ENCODE measurements at regions not wholly inside any gene's neighbourhood (a gene's known extent, or its start where the extent isn't known, plus 50 kb on each side); places are given as distances from the start of the nearest gene placed in this dataset.

- Mint-ChIP-seq H3K36me3 (ENCODE audit: low read depth) (no peaks in the 10 kb centered on the region), H3K9me3 (no peaks in the 10 kb centered on the region), H3K27me3 (ENCODE audit: low read depth) (no peaks in the 10 kb centered on the region), H3K27ac (ENCODE audit: unreplicated experiment) (no peak overlapping the region), H3K4me1 (peaks cover 5% of the 10 kb centered on the region), H3K4me3 (no peak overlapping the region)
- TF ChIP-seq, protein P1, sequence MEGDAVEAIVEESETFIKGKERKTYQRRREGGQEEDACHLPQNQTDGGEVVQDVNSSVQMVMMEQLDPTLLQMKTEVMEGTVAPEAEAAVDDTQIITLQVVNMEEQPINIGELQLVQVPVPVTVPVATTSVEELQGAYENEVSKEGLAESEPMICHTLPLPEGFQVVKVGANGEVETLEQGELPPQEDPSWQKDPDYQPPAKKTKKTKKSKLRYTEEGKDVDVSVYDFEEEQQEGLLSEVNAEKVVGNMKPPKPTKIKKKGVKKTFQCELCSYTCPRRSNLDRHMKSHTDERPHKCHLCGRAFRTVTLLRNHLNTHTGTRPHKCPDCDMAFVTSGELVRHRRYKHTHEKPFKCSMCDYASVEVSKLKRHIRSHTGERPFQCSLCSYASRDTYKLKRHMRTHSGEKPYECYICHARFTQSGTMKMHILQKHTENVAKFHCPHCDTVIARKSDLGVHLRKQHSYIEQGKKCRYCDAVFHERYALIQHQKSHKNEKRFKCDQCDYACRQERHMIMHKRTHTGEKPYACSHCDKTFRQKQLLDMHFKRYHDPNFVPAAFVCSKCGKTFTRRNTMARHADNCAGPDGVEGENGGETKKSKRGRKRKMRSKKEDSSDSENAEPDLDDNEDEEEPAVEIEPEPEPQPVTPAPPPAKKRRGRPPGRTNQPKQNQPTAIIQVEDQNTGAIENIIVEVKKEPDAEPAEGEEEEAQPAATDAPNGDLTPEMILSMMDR (conservative IDR thresholded peaks at IDR 0.05): no peak
- DNase-seq (ENCODE audit: low read depth, low spot score): no peak
Measured at GRCh38 chr2:64342195-64343099, 111.5 kb upstream of the LGALSL start.

GRCh38 chr2:64344999-64345576 lies 108.9 kb upstream of the LGALSL start:
- H3K4me3 Mint-ChIP-seq: no peak overlapping the region
- no peaks in the 10 kb centered on the region for H3K27me3 Mint-ChIP-seq (ENCODE audit: low read depth)

DNA sequence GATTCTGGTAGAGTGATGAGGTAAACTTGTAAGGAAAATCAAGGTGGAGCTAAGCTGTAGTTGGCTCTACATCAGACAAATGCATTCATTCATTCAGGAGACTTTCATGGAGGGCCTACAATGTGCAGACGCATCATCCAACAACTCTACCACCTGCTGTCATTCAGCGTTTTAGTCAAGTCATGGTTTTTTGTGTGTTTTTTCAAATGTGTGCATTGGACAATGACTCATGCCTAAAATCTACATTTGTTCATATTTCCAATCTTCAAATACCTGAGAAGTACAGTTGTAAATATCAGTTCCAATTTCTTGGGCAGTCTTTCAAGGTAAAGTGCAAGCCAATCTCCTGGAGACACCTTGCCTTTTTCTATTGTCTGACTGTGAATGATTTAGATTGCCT lies 108.0 kb upstream of the LGALSL start:
- H3K27ac Mint-ChIP-seq (ENCODE audit: unreplicated experiment): no peak overlapping the region
- no peaks in the 10 kb centered on the region for H3K27me3 Mint-ChIP-seq (ENCODE audit: low read depth)
- H3K36me3 Mint-ChIP-seq (ENCODE audit: low read depth): no peaks in the 10 kb centered on the region
- no peak overlapping the region for H3K4me3 Mint-ChIP-seq
- no peaks in the 10 kb centered on the region for H3K9me3 Mint-ChIP-seq
- H3K4me1 Mint-ChIP-seq: peaks cover 14% of the 10 kb centered on the region
- DNase-seq (ENCODE audit: low read depth, low spot score): no peak
- TF ChIP-seq, protein P1 (conservative IDR thresholded peaks at IDR 0.05): no peak

More at GRCh38 chr2:64344999-64345576, 108.9 kb upstream of the LGALSL start:
- Mint-ChIP-seq H3K4me1 (peaks cover 14% of the 10 kb centered on the region), H3K9me3 (no peaks in the 10 kb centered on the region), H3K36me3 (ENCODE audit: low read depth) (no peaks in the 10 kb centered on the region), H3K27ac (ENCODE audit: unreplicated experiment) (no peak overlapping the region)
- DNase-seq (ENCODE audit: low read depth, low spot score): no peak
- TF ChIP-seq, protein P1 (conservative IDR thresholded peaks at IDR 0.05): no peak

DNA sequence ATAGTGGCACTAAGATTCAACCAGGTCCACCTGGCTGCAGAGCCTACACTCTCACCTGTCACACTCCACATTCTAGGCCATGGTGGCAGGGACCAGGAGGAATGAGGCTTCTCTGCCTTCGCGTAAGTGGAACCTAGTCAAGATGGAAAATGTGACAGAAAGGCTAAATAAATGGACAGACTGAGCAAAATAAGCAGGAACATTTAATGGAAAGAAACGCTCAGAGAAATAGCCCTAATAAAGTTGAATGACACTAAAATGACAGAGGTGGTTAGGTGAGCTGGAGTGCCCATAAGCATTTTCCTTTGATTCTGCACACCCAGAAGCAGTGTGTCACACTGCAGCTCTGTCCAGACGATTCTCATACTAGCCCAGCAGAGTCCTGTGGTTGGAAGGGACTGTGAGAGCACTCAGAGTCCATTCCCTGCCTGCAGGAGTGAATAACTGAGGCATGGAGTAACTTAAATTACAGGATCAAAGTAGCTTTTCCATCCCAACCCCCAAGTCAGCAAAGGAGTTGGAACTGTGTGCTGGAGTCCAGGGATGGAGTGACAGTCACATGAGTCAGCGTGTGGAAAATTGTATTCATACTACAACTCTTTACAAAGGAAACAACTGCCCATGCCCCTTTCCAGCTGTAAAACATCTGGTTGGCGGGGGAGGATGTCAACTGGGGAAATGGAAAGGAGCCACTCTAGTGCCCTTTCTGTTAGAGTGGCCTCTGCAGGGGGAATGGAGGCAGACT lies 105.4 kb upstream of the LGALSL start:
- Mint-ChIP-seq H3K4me1 (peaks cover 14% of the 10 kb centered on the region), H3K9me3 (no peaks in the 10 kb centered on the region), H3K27me3 (ENCODE audit: low read depth) (no peaks in the 10 kb centered on the region), H3K4me3 (no peak overlapping the region), H3K27ac (ENCODE audit: unreplicated experiment) (no peak overlapping the region), H3K36me3 (ENCODE audit: low read depth) (no peaks in the 10 kb centered on the region)
- DNase-seq (ENCODE audit: low read depth, low spot score): no peak
- TF ChIP-seq, protein P1 (conservative IDR thresholded peaks at IDR 0.05): no peak

GRCh38 chr2:64349131-64349530 lies 104.8 kb upstream of the LGALSL start:
- DNase-seq (ENCODE audit: low read depth, low spot score): no peak
- H3K27me3 Mint-ChIP-seq (ENCODE audit: low read depth): no peaks in the 10 kb centered on the region
- no peaks in the 10 kb centered on the region for H3K9me3 Mint-ChIP-seq
- no peaks in the 10 kb centered on the region for H3K36me3 Mint-ChIP-seq (ENCODE audit: low read depth)
- no peak overlapping the region for H3K27ac Mint-ChIP-seq (ENCODE audit: unreplicated experiment)
- TF ChIP-seq, protein P1 (conservative IDR thresholded peaks at IDR 0.05): no peak
- no peak overlapping the region for H3K4me3 Mint-ChIP-seq
- peaks cover 14% of the 10 kb centered on the region for H3K4me1 Mint-ChIP-seq
